ENCODE measurements at regions not wholly inside any gene's neighbourhood (a gene's known extent, or its start where the extent isn't known, plus 50 kb on each side); places are given as distances from the start of the nearest gene placed in this dataset.

DNA sequence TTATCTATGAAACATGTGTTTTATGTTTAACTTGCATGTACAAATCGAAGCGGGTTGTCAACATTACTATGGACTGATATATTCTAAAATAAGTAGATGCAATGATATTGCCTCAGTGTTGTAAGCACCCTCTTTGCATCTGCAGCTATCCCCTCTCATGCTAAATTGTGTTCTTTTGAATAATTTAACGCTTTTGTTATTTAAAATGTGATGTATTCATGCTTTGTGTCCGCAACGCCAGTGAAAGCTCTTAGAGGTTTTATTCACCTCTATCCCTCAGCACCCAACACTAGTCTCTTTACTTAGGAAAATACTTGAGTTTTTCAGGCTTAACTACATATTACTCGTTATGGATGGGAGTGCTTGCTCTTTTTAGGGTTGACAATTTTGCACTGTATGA, 173.7 kb upstream of the ID4 start:
- Mint-ChIP-seq H3K4me1 (no peaks in the 10 kb centered on the region), H3K27ac (no peak overlapping the region), H3K4me3 (no peak overlapping the region), H3K27me3 (no peaks in the 10 kb centered on the region), H3K9me3 (peaks cover 5 to 9% of the 10 kb centered on the region in 2 donors)
- DNase-seq (no peak), ATAC-seq (no peak)

DNA sequence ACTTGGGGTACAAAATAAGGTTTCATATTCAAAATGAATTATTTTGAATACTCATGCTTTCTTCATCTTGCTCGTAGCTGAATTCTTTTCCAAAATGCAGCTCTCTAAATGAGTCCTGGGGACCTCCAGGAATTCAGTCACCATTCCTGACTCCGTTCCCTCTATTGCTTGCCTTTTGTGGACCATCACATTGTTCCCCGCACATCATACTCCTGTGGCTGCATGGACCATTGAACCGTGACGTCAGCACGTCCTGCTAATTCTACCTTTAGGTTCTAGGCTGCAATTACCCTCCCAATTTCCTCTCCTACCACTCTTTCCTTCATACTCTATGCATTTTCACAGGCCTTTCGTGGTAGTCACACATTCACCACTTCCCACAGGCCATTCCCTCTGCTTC, 173.1 kb upstream of the ID4 start:
- Mint-ChIP-seq H3K9me3 (peaks cover 5 to 7% of the 10 kb centered on the region in 2 donors), H3K4me3 (no peak overlapping the region), H3K4me1 (no peaks in the 10 kb centered on the region), H3K27me3 (no peaks in the 10 kb centered on the region), H3K27ac (no peak overlapping the region)
- DNase-seq = no peak
- ATAC-seq = no peak

DNA sequence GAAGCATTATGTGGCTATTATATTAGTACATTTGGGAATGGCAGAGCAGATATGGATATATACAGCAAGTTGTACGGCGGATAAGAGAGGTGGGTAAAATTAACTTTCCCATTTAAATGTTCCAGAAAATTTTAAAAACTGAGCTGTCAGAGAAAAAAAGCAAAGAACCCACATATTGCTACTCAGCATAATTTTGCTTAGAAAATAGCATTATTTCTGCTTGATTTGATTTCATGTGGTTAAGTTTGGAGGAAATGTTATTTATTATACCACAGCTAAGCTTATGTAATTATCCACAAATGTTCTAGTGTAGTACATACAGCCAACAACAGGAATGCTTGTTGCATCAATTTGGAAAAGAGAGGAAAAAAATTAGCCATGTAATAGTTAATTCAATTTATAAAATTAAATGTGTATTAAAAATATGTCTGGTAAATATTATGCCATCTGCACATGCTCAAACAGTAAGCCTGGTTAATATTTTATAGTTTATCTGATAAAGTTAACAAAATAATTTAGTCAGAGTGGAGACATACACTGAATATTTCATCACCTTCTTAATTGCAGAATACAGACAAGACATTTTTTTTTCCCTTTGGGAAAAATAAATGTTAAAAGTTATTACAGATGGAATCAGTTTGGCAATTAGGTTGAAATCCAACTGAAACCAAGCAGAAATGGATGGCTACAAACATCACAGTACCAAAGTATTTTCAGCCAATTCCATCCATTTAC, 172.1 kb upstream of the ID4 start:
- Mint-ChIP-seq H3K27ac (no peak overlapping the region), H3K4me3 (no peak overlapping the region), H3K4me1 (no peaks in the 10 kb centered on the region), H3K27me3 (no peaks in the 10 kb centered on the region), H3K9me3 (peaks cover 5 to 7% of the 10 kb centered on the region in 2 donors)
- DNase-seq (no peak), ATAC-seq (no peak)

DNA sequence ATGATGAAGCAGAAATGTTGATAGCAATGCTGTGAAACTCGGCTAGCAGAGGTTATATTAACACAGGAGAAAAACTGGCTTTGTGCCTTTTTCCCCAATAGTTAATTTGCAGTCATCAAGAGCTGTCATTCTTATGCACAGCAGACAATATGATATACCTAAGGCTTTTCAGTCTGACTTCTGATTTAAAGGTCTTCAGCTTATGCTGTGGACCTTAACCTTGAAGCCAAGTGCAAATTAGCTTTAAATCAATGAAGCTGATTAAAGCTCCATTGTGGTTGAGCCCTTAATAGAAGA, 171.6 kb upstream of the ID4 start:
- no peak overlapping the region for H3K4me3 Mint-ChIP-seq
- H3K9me3 Mint-ChIP-seq = peaks cover 5 to 7% of the 10 kb centered on the region in 2 donors
- no peak for ATAC-seq
- no peaks in the 10 kb centered on the region for H3K27me3 Mint-ChIP-seq
- H3K4me1 Mint-ChIP-seq = no peaks in the 10 kb centered on the region
- no peak overlapping the region for H3K27ac Mint-ChIP-seq
- DNase-seq = no peak

DNA sequence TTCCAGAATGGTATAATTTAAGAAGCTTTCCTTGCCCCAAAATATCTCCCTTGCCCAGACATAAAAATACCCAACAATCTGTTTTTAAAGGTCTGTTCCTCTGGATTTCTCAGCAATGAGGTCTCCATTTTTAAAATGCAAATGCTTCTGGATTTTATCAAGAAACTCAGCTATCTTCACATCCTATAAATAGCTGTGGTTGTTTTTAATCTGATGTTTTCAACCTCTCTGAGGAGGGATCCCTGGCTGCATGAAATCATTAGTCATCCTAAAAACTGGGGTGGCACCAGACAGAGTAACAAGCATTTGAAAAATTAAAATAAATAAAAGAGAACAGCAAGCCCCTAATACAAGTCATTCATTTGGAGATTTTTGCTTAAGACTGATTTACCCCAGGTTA, 168.5 kb upstream of the ID4 start:
- DNase-seq = no peak
- no peak overlapping the region for H3K27ac Mint-ChIP-seq
- no peak overlapping the region for H3K4me3 Mint-ChIP-seq
- no peak for ATAC-seq
- H3K4me1 Mint-ChIP-seq = no peaks in the 10 kb centered on the region
- H3K27me3 Mint-ChIP-seq = no peaks in the 10 kb centered on the region
- peaks cover 5 to 7% of the 10 kb centered on the region in 2 donors for H3K9me3 Mint-ChIP-seq

DNA sequence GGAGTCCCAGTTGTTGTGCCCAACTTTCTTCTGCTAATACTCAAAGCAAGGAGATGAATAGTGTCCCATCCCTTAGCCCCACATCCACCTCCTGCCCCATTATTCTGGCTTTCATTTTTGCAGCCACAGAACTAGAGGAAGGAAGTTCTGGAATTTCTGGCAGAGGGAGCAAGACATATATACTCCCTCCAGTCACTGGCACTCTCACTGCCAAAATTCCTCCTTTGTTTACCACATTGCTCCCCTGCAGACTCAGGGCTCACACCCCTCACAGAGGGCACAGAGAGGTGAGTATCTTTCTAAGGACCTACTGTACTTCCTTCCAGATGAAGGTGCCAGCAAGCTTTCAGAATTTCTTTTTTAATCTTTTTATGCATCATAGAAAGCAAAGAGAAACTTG, 168.0 kb upstream of the ID4 start:
- Mint-ChIP-seq H3K4me1 (no peaks in the 10 kb centered on the region), H3K9me3 (peaks cover 4 to 7% of the 10 kb centered on the region in 2 donors), H3K27ac (no peak overlapping the region), H3K27me3 (no peaks in the 10 kb centered on the region), H3K4me3 (no peak overlapping the region)
- ATAC-seq (no peak), DNase-seq (no peak)

DNA sequence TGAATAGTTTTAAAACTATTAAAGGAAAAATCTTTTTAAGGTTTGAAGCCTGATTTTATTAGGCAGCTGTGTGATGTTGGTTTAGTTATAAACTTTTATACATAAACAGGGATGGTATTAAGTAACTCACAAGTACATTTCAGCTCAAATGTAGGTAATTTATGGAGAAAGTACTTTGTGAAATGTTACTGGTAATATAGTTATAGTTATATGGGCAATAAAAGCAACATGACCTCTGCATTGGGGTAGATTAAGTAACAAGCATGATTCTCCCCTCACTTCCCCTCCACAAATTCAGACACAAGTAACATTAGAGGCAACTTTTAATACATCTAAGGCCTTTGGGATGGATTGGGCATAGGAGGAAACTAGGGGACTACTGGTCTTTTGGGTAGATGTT, 154.3 kb upstream of the ID4 start:
- Mint-ChIP-seq H3K4me3 (no peak overlapping the region), H3K4me1 (no peaks in the 10 kb centered on the region), H3K27ac (no peak overlapping the region), H3K9me3 (peaks cover 0 to 5% of the 10 kb centered on the region in 2 donors), H3K27me3 (no peaks in the 10 kb centered on the region)
- ATAC-seq = no peak
- DNase-seq = no peak

DNA sequence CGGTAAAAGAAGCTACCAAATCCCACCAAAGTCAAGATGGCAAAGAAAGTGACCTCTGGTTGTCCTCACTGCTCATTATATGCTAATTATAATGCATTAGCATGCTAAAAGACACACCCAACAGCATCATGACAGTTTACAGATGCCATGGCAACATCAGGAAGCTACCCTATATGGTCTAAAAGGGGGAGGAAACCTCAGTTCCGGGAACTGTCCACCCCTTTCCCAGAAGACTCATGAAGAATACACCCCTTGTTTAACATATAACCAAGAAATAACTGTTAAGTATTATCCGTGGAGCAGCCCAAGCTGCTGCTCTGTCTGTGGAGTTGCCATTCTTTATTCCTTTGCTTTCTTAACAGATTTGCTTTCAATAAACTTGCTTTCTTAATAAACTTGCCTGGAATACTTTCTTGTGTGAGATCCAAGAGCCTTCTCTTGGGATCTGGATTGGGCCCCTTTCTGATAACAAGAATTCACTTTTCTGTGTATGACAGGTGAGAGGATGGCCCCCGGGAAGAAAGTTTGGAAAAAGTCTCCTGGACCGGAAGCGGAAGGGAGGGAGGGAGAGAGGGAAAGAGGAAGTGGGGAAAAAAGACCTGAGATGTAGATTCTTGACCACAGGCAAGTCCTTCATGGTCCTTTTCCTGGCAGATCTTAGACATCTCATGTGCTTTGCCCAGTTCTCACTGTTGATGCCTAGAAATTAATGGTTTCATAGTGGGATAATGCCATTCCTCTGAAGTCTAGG, 146.7 kb upstream of the ID4 start:
- Mint-ChIP-seq H3K27ac (no peak overlapping the region), H3K4me1 (no peaks in the 10 kb centered on the region), H3K9me3 (peaks cover 0 to 5% of the 10 kb centered on the region in 2 donors), H3K4me3 (no peak overlapping the region), H3K27me3 (peaks cover 40% of the 10 kb centered on the region)
- ATAC-seq (no peak), DNase-seq (no peak)

DNA sequence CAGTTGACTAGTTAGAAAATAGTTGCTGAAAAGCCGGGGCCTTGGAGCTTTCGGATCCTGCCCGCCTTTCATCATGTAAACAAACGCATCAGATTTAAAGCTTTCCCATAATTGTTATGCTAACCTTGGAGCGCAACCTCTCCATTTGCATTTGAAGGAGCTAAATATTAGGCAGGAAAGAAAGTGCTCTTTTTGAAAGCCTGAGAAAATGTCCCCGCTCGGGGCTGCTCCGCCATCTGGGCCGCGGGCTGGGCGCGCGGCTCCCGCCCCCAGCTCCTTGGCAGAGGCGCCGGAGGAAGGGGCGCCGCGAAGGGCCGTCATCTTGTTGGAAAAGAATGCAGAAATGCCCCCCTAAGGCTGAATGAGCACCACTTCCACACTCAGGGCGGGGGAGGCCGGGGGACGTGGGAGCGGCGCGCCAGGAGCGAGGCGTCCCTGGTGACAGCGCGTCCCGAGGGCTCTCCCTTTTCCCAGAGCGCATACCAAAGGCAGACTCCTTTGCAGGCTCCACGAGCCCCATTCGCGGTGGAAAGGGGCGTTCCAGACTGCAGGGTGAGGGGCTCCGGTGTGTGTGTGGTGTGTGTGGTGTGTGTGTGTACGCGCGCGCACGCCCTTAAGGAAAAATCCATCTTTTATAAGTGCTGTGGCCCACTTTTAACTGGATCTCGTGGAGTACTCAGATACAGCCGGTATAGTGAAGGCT, 145.6 kb upstream of the ID4 start:
- H3K4me1 Mint-ChIP-seq = no peaks in the 10 kb centered on the region
- DNase-seq (no peak), ATAC-seq (no peak)
- peaks cover 40% of the 10 kb centered on the region for H3K27me3 Mint-ChIP-seq
- peaks cover 0 to 5% of the 10 kb centered on the region in 2 donors for H3K9me3 Mint-ChIP-seq
- no peak overlapping the region for H3K4me3 Mint-ChIP-seq
- H3K27ac Mint-ChIP-seq = no peak overlapping the region

DNA sequence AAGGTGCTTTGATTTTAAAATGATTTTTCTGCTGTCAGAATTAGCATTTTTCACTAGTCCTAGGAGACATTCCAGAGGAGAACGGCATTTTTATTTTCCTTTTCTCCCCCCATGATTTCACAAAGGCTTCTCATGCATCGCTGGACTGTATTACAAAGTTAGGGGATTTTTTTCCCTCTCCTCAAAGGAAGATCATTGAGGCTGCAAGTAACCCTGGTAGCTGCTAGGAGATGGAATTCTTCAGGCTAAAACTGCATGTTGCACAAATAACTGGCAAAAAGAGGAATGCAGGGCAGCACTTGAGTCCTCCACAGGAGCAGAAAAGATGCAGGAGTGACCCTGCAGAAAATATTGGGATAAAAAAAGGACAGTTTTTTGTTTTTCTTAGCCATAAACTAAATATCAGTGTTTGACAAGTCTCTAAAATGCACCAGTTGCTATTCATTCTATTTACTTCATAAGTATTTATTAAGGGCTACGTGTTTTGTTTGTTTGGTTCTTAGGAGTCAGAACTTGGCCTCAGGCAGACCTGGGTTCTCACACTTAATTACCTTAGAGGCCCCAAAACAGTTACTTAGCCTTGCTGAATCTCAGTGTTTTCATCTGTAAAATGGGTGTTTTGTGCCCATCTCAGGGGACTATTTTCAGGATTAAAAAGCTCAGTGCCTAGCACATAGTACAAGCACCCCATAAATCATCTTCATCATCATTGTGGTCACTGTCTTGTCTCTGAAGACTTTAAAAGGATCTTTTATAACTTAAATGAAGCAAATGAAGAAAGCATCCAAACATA, 144.5 kb upstream of the ID4 start:
- DNase-seq (no peak), ATAC-seq (no peak)
- H3K4me1 Mint-ChIP-seq = no peaks in the 10 kb centered on the region
- no peak overlapping the region for H3K27ac Mint-ChIP-seq
- peaks cover 0 to 5% of the 10 kb centered on the region in 2 donors for H3K9me3 Mint-ChIP-seq
- H3K27me3 Mint-ChIP-seq = peaks cover 40% of the 10 kb centered on the region
- H3K4me3 Mint-ChIP-seq = no peak overlapping the region

DNA sequence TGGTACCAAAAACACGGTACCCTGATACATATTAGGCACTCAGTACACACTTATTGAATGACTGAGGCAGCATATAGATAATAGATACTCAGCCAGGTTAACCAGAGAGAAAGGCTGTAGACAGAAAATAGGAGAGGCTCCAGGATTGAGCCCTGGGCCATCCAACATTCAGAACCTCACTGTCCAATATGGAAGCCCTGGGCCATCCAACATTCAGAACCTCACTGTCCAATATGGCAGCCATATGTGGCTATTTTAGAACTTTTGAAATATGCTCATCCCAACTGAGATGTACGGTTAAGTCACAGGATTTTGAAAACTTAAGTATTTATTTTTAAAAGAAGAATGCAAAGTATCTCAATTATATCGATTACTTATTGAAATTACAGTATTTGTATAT, 142.5 kb upstream of the ID4 start:
- Mint-ChIP-seq H3K4me3 (no peak overlapping the region), H3K27ac (no peak overlapping the region), H3K9me3 (peaks cover 3 to 10% of the 10 kb centered on the region in 2 donors), H3K4me1 (no peaks in the 10 kb centered on the region), H3K27me3 (peaks cover 40% of the 10 kb centered on the region)
- no peak for ATAC-seq
- DNase-seq = no peak

DNA sequence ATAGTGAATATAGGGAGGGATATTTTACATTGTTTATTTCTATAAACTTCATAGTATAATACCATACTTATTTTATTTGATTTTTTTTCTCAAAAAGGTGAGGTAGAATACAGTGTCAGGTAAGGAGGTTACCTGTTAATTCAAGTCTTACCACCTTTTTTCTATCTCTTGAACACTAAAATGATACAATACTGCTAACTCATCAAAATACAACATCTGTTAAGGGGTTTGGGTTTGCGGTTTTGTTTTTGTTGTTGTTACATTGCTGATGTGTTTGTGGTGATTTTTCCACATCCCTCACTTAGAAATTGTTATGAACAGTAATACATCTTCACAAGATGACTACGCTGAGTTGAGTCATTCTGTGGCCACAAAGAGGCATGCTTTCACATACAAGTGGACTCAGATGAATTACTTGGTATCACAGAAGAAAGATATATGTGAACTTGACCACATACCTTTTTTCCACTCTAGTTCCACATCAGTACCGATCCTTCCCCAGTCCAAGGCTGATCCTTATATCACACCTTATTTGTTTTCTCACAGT, 139.4 kb upstream of the ID4 start:
- DNase-seq (no peak), ATAC-seq (no peak)
- Mint-ChIP-seq H3K9me3 (peaks cover 10 to 20% of the 10 kb centered on the region in 2 donors), H3K4me3 (no peak overlapping the region), H3K4me1 (no peaks in the 10 kb centered on the region), H3K27ac (no peak overlapping the region), H3K27me3 (peaks cover 9% of the 10 kb centered on the region)

DNA sequence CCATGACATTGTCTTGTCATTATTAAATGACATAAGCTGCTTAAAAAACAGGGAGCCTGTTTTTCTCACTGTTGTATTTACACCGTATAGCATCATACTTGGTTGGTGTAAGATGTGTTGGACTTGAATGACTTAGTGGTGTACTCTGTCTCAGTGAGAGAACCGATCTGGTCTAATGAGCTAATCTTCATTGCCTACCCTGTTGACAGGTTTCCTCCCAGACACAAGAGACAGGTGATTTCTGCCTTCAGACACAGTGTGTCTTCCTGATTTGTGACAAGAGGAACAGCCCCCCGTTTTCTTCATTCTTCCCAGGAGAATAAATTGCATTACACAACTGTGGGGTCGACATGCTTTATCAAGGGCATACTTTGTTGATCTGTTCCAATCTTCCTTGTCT, 137.2 kb upstream of the ID4 start:
- H3K4me3 Mint-ChIP-seq = no peak overlapping the region
- ATAC-seq = no peak
- DNase-seq = no peak
- no peaks in the 10 kb centered on the region for H3K27me3 Mint-ChIP-seq
- no peak overlapping the region for H3K27ac Mint-ChIP-seq
- H3K4me1 Mint-ChIP-seq = no peaks in the 10 kb centered on the region
- H3K9me3 Mint-ChIP-seq = peaks cover 10 to 22% of the 10 kb centered on the region in 2 donors

DNA sequence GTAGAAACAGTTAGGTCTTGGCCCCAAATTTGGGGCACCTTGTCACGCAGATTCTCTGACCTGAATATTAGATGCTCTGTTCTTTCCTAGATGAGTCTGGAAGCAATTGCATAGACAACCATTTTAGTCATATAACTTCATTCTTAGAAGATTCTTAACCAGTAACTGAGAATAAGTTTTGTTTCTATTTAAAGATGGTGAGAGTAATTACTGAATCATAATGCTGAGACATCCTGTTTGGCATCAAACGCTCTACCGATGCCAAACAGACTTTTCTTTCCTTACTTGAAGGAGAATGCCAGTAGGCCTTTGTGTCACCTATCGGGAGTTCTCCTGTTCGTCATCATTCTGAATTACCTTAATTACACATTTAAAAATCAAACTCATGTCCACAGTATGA, 131.6 kb upstream of the ID4 start:
- no peak overlapping the region for H3K27ac Mint-ChIP-seq
- H3K4me1 Mint-ChIP-seq = no peaks in the 10 kb centered on the region
- ATAC-seq (no peak), DNase-seq (no peak)
- H3K9me3 Mint-ChIP-seq = peaks cover 0 to 6% of the 10 kb centered on the region in 2 donors
- no peaks in the 10 kb centered on the region for H3K27me3 Mint-ChIP-seq
- H3K4me3 Mint-ChIP-seq = no peak overlapping the region

DNA sequence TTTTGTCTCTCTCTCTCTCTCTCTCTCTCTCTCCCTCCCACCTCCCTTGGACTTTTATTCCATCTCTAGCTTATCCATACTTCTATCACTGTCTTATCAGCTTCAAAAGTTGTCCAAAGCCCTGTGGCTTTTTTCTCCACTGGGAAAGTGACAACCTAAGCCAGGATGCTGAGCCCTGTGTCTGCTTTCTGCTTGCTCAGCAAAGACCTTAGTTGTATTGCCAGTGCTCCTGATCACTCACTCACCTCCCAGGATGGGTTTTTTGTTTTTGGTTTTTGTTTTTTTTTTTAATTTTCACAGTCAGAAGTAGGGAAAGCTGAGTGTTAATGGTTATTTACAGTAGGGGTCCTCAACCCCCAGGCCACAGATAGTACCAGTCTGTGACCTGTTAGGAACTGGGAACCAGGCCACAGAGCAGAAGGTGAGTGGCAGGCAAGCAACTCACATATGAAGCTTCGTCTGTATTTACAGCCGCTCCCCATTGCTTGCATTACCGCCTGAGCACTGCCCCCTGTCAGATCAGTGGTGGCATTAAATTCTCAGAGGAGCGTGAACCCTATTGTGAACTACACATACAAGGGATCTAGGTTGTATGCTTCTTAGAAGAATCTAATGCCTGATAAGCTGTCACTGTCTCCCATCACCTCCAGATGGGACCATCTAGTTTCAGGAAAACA, 125.0 kb upstream of the ID4 start:
- no peaks in the 10 kb centered on the region for H3K4me1 Mint-ChIP-seq
- no peaks in the 10 kb centered on the region for H3K9me3 Mint-ChIP-seq
- ATAC-seq (no peak), DNase-seq (no peak)
- no peaks in the 10 kb centered on the region for H3K27me3 Mint-ChIP-seq
- H3K4me3 Mint-ChIP-seq = no peak overlapping the region
- no peak overlapping the region for H3K27ac Mint-ChIP-seq
